ENCODE measurements at regions not wholly inside any gene's neighbourhood (a gene's known extent, or its start where the extent isn't known, plus 50 kb on each side); places are given as distances from the start of the nearest gene placed in this dataset.

DNA sequence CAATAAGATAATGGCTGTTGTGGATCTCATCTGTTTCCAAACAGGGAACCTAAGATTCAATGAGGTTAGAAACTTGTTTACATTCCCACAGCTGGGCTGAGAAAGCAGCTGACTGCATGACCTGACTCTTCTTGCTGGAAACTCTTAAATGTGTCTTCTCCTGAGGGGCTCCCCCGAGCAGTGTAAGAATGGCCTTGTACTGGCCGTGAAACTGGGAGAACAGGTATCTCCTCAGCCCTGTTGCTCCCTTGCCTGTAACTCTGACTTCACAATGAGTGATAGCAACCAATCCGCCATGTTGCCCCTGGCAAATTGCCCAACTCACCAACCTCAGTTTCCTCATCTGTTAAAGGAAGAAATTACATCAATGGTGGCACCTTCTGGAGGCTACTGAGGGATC is 59.1 kb upstream of the CCL2 start:
- no peaks in the 10 kb centered on the region for H3K79me2 ChIP-seq (ENCODE audit: control insufficient read depth, insufficient read depth, low read length)
- ChIA-PET POLR2A (no interaction called here), CTCF (interaction anchor here (0.7 to 2.7 kb wide), 3 partner anchors 25 to 166 kb away, joined by 4 to 51 read pairs (median 12); no protein-coding TSS in a partner anchor)
- H2AFZ ChIP-seq (ENCODE audit: low read depth, low read length), result no peak overlapping the region
- H3K9me1 ChIP-seq (replicated peaks; ENCODE audit: control insufficient read depth, extremely low read depth, insufficient read depth, low read length), result no peaks in the 10 kb centered on the region
- no peaks in the 10 kb centered on the region for H3K36me3 ChIP-seq (ENCODE audit: control insufficient read depth in 2 of 2, extremely low read depth in 1 of 2, insufficient read depth in 2 of 2, low read length in 2 of 2)
- H3K9ac ChIP-seq (replicated peaks; ENCODE audit: extremely low read depth, insufficient read depth, low read length), result no peak overlapping the region
- no peaks in the 10 kb centered on the region for H4K20me1 ChIP-seq (replicated peaks; ENCODE audit: control insufficient read depth, extremely low read depth, insufficient read depth, low read length)
- H3K9me3 ChIP-seq (replicated peaks; ENCODE audit: control insufficient read depth, insufficient read depth, low read length), result no peaks in the 10 kb centered on the region
- intact Hi-C loops (cut with micrococcal nuclease) (loop anchor here (5.0 kb wide), 1 partner anchor 419 kb away; no protein-coding TSS in a partner anchor), dilution Hi-C loops (cut with MboI; ENCODE audit: extremely low pct_ligation_motif_present, low sequenced_read_pairs) (no loop called here)
- H3K4me3 ChIP-seq (replicated peaks in 1 of 3; ENCODE audit: insufficient read depth in 1 of 3, low read depth in 1 of 3, low read length in 3 of 3), result no peak overlapping the region
- H3K27me3 ChIP-seq (ENCODE audit: control insufficient read depth in 2 of 2, insufficient read depth in 2 of 2, low read length in 2 of 2), result peaks cover 7 to 34% of the 10 kb centered on the region in 2 experiments
- no peak overlapping the region for H3K4me2 ChIP-seq (ENCODE audit: insufficient read depth, low read length)
- H3K27ac ChIP-seq (ENCODE audit: insufficient read depth, low read depth, low read length), result no peak overlapping the region
- TF ChIP-seq, protein P1, sequence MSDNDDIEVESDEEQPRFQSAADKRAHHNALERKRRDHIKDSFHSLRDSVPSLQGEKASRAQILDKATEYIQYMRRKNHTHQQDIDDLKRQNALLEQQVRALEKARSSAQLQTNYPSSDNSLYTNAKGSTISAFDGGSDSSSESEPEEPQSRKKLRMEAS (IDR thresholded peaks at IDR 0.05; ENCODE audit: insufficient read depth, insufficient read length), result no peak
- TF ChIP-seq POLR2AphosphoS5 (IDR thresholded peaks at IDR 0.05; ENCODE audit: insufficient read depth, low read depth, low read length) (no peak), FOS (IDR thresholded peaks at IDR 0.05; ENCODE audit: borderline replicate concordance, insufficient read depth, low read length) (no peak), MYC (IDR thresholded peaks at IDR 0.05; ENCODE audit: low read depth, low read length) (no peak), EZH2 (IDR thresholded peaks at IDR 0.05; ENCODE audit: borderline replicate concordance, low read depth, low read length, severe bottlenecking) (no peak)
- BruUV-seq (replicated peaks), result no TSS peak
- FAIRE-seq (no peak), DNase-seq (ENCODE audit: low read depth, low spot score) (no peak)
- H3K4me1 ChIP-seq (ENCODE audit: control insufficient read depth, extremely low read depth, insufficient read depth, low read length), result peaks cover 3% of the 10 kb centered on the region

- TF ChIP-seq MYC (IDR thresholded peaks at IDR 0.05; ENCODE audit: low read depth, low read length), result no peak
- H3K4me1 ChIP-seq (ENCODE audit: control insufficient read depth, extremely low read depth, insufficient read depth, low read length), result peaks cover 3% of the 10 kb centered on the region
- intact Hi-C loops (cut with micrococcal nuclease), result loop anchor here (5.0 kb wide), 1 partner anchor 421 kb away; no protein-coding TSS in a partner anchor
- no peaks in the 10 kb centered on the region for H4K20me1 ChIP-seq (replicated peaks; ENCODE audit: control insufficient read depth, extremely low read depth, insufficient read depth, low read length)
- no peak overlapping the region for H3K9ac ChIP-seq (replicated peaks; ENCODE audit: extremely low read depth, insufficient read depth, low read length)
- no peaks in the 10 kb centered on the region for H3K79me2 ChIP-seq (ENCODE audit: control insufficient read depth, insufficient read depth, low read length)
- DNase-seq (ENCODE audit: low read depth, low spot score), result no peak
- no peak overlapping the region for H3K4me3 ChIP-seq (replicated peaks in 1 of 3; ENCODE audit: insufficient read depth in 1 of 3, low read depth in 1 of 3, low read length in 3 of 3)
- ChIA-PET POLR2A (no interaction called here), CTCF (interaction anchor here (0.9 to 8.8 kb wide), 3 partner anchors 27 to 160 kb away, joined by 5 to 561 read pairs (median 202); partner anchors contain the start of genes CCL1 and CCL13)
- no peak overlapping the region for H3K4me2 ChIP-seq (ENCODE audit: insufficient read depth, low read length)
- no TSS peak for BruUV-seq (replicated peaks)
- H3K27ac ChIP-seq (ENCODE audit: insufficient read depth, low read depth, low read length), result no peak overlapping the region
- no peak for FAIRE-seq
- H2AFZ ChIP-seq (ENCODE audit: low read depth, low read length), result no peak overlapping the region
- no peaks in the 10 kb centered on the region for H3K9me1 ChIP-seq (replicated peaks; ENCODE audit: control insufficient read depth, extremely low read depth, insufficient read depth, low read length)
- H3K27me3 ChIP-seq (ENCODE audit: control insufficient read depth in 2 of 2, insufficient read depth in 2 of 2, low read length in 2 of 2), result peaks cover 13 to 34% of the 10 kb centered on the region in 2 experiments
- no peaks in the 10 kb centered on the region for H3K36me3 ChIP-seq (ENCODE audit: control insufficient read depth in 2 of 2, extremely low read depth in 1 of 2, insufficient read depth in 2 of 2, low read length in 2 of 2)
- dilution Hi-C loops (cut with MboI; ENCODE audit: extremely low pct_ligation_motif_present, low sequenced_read_pairs), result no loop called here
- H3K9me3 ChIP-seq (replicated peaks; ENCODE audit: control insufficient read depth, insufficient read depth, low read length), result no peaks in the 10 kb centered on the region
Measured at GRCh38 chr17:34198519-34198918, 56.6 kb upstream of the CCL2 start.

Data from endothelial cell of umbilical vein (primary cell).